Trophoblast cell (in vitro differentiated cells and primary cell): ENCODE measurements at regions not wholly inside any gene's neighbourhood (a gene's known extent, or its start where the extent isn't known, plus 50 kb on each side); places are given as distances from the start of the nearest gene placed in this dataset.

Source experiments
- DNase-seq, 2 donors: peaks; one replicate each; pipeline ENCODE4 v3.0.0-alpha.2; 2016
- H2AFZ ChIP-seq: 2 replicates; pipeline ENCODE4 v1.6.1; 2013; ENCODE audit warnings: low read length, moderate library complexity, mild to moderate bottlenecking; ENCODE audit not compliant: insufficient read depth, poor library complexity
- H2AK5ac ChIP-seq: 2 replicates; pipeline ENCODE4 v1.6.1; 2013; ENCODE audit warnings: mild to moderate bottlenecking, low read length
- H2BK120ac ChIP-seq: 2 replicates; pipeline ENCODE4 v1.6.1; 2013; ENCODE audit warnings: low read length, mild to moderate bottlenecking, moderate library complexity; ENCODE audit not compliant: insufficient read depth, poor library complexity
- H2BK12ac ChIP-seq: 2 replicates; pipeline ENCODE4 v1.6.1; 2013; ENCODE audit warnings: mild to moderate bottlenecking, low read length, moderate library complexity
- H2BK5ac ChIP-seq: 2 replicates; pipeline ENCODE4 v1.6.1; 2013; ENCODE audit warnings: low read length, low read depth, moderate library complexity, mild to moderate bottlenecking; ENCODE audit not compliant: poor library complexity
- H3K14ac ChIP-seq: 2 replicates; pipeline ENCODE4 v1.6.1; 2013; ENCODE audit warnings: mild to moderate bottlenecking, low read length
- H3K18ac ChIP-seq: 2 replicates; pipeline ENCODE4 v1.6.1; 2013; ENCODE audit warnings: mild to moderate bottlenecking, low read length
- H3K23ac ChIP-seq: 2 replicates; pipeline ENCODE4 v1.6.1; 2013; ENCODE audit warnings: low read length
- H3K27ac ChIP-seq: 2 replicates; pipeline ENCODE4 v1.5.1; 2013; ENCODE audit warnings: low read depth, mild to moderate bottlenecking, inconsistent platforms, low read length, moderate library complexity
- H3K27me3 ChIP-seq: 2 replicates; pipeline ENCODE4 v1.6.1; 2013; ENCODE audit warnings: inconsistent platforms, mild to moderate bottlenecking, low read length, moderate library complexity; ENCODE audit not compliant: insufficient read depth
- H3K36me3 ChIP-seq, 2 experiments: 1 replicate in 1 of 2; 2 replicates in 1 of 2; pipeline ENCODE4 v1.6.1; 2013; ENCODE audit warnings: low read length in 2 of 2, mild to moderate bottlenecking in 2 of 2, moderate library complexity in 1 of 2; ENCODE audit not compliant: insufficient read depth in 2 of 2, control insufficient read depth in 1 of 2
- H3K4ac ChIP-seq: 2 replicates; pipeline ENCODE4 v1.6.1; 2013; ENCODE audit warnings: low read depth, mild to moderate bottlenecking, low read length, moderate library complexity
- H3K4me1 ChIP-seq, 2 experiments: 1 replicate in 1 of 2; 2 replicates in 1 of 2; pipeline ENCODE4 v1.6.1; 2013; ENCODE audit warnings: low read length in 2 of 2, mild to moderate bottlenecking in 2 of 2, moderate library complexity in 1 of 2; ENCODE audit not compliant: insufficient read depth in 2 of 2, control insufficient read depth in 1 of 2
- H3K4me2 ChIP-seq: 2 replicates; pipeline ENCODE4 v1.6.1; 2013; ENCODE audit warnings: inconsistent platforms, mild to moderate bottlenecking, low read length, moderate library complexity
- H3K4me3 ChIP-seq: 2 replicates; pipeline ENCODE4 v1.5.1; 2013; ENCODE audit warnings: mild to moderate bottlenecking, low read depth, low read length, inconsistent platforms
- H3K79me1 ChIP-seq: one replicate; pipeline ENCODE4 v1.6.1; 2013; ENCODE audit warnings: low read length
- H3K79me2 ChIP-seq: 2 replicates; pipeline ENCODE4 v1.6.1; 2013; ENCODE audit warnings: low read length, mild to moderate bottlenecking; ENCODE audit not compliant: control insufficient read depth, insufficient read depth, poor library complexity
- H3K9ac ChIP-seq: 2 replicates; pipeline ENCODE4 v1.6.1; 2013; ENCODE audit warnings: mild to moderate bottlenecking, low read length
- H3K9me3 ChIP-seq: 2 replicates; pipeline ENCODE4 v1.6.1; 2013; ENCODE audit warnings: low read depth, mild to moderate bottlenecking, control low read depth, inconsistent platforms, low read length; ENCODE audit not compliant: insufficient read depth
- H4K12ac ChIP-seq: 2 replicates; pipeline ENCODE4 v1.6.1; 2013; ENCODE audit warnings: low read depth, mild to moderate bottlenecking, low read length, moderate library complexity
- H4K8ac ChIP-seq: 2 replicates; pipeline ENCODE4 v1.6.1; 2013; ENCODE audit warnings: low read depth, mild to moderate bottlenecking, low read length, moderate library complexity
- H4K91ac ChIP-seq: one replicate; pipeline ENCODE4 v1.6.1; 2013; ENCODE audit warnings: low read depth, mild to moderate bottlenecking, low read length, moderate library complexity
- WGBS: extraction: QIAGEN DNeasy Blood & Tissue Kit; methylation state at CpG from one replicate; pipeline ENCODE4 v1.1.7; 2013; ENCODE audit warnings: missing lambda C conversion rate; ENCODE audit not compliant: insufficient read length, insufficient coverage; ENCODE audit errors: extremely low coverage; 5-methylcytosine and 5-hydroxymethylcytosine counted together

- no CpG with 5 or more reads among the region's 2 CpGs for WGBS
- H3K79me1 ChIP-seq, result no peaks in the 10 kb centered on the region
- no peak overlapping the region for H3K27ac ChIP-seq
- no peak overlapping the region for H2AFZ ChIP-seq
- H3K27me3 ChIP-seq, result no peaks in the 10 kb centered on the region
- H4K91ac ChIP-seq, result no peak overlapping the region
- H3K9me3 ChIP-seq, result no peaks in the 10 kb centered on the region
- no peak overlapping the region for H3K14ac ChIP-seq
- H3K79me2 ChIP-seq, result no peaks in the 10 kb centered on the region
- H4K12ac ChIP-seq, result no peak overlapping the region
- H3K18ac ChIP-seq, result no peak overlapping the region
- H3K4me3 ChIP-seq, result no peak overlapping the region
- H2BK120ac ChIP-seq, result no peak overlapping the region
- H2BK12ac ChIP-seq, result no peak overlapping the region
- H3K9ac ChIP-seq, result no peak overlapping the region
- no peak overlapping the region for H3K4ac ChIP-seq
- H3K23ac ChIP-seq, result no peak overlapping the region
- no peak overlapping the region for H4K8ac ChIP-seq
- no peak overlapping the region for H2BK5ac ChIP-seq
- peaks cover 0 to 1% of the 10 kb centered on the region in 2 experiments for H3K36me3 ChIP-seq
- H2AK5ac ChIP-seq, result no peak overlapping the region
- DNase-seq, result no peak
- H3K4me1 ChIP-seq, result no peaks in the 10 kb centered on the region
- H3K4me2 ChIP-seq, result no peak overlapping the region
Measured at GRCh38 chr3:83354205-83354604, 1592.8 kb upstream of the GBE1 start.

GRCh38 chr3:83393276-83393675 lies 1565.5 kb upstream of the CADM2 start:
- Histone ChIP-seq H3K79me2 (no peaks in the 10 kb centered on the region), H3K36me3 (no peaks in the 10 kb centered on the region), H2BK120ac (no peak overlapping the region), H4K91ac (no peak overlapping the region), H2AK5ac (no peak overlapping the region), H3K23ac (no peak overlapping the region), H3K18ac (no peak overlapping the region), H3K27me3 (no peaks in the 10 kb centered on the region), H4K12ac (no peak overlapping the region), H3K9me3 (no peaks in the 10 kb centered on the region), H2BK5ac (no peak overlapping the region), H2AFZ (no peak overlapping the region), H3K4me3 (no peak overlapping the region), H3K79me1 (no peaks in the 10 kb centered on the region), H3K4me1 (no peaks in the 10 kb centered on the region), H2BK12ac (no peak overlapping the region), H3K4ac (no peak overlapping the region), H3K14ac (no peak overlapping the region), H4K8ac (no peak overlapping the region), H3K4me2 (no peak overlapping the region), H3K27ac (no peak overlapping the region), H3K9ac (no peak overlapping the region)
- no peak for DNase-seq
- WGBS, result no CpG with 5 or more reads among the region's 3 CpGs

GRCh38 chr3:83403927-83404326 lies 1554.9 kb upstream of the CADM2 start:
- H4K91ac ChIP-seq, result no peak overlapping the region
- no peak overlapping the region for H3K4ac ChIP-seq
- no peak for DNase-seq
- no peak overlapping the region for H2AFZ ChIP-seq
- no peaks in the 10 kb centered on the region for H3K36me3 ChIP-seq
- no peak overlapping the region for H3K27ac ChIP-seq
- H2BK5ac ChIP-seq, result no peak overlapping the region
- no peaks in the 10 kb centered on the region for H3K4me1 ChIP-seq
- WGBS, result no CpG with 5 or more reads among the region's 10 CpGs
- H3K23ac ChIP-seq, result no peak overlapping the region
- no peaks in the 10 kb centered on the region for H3K27me3 ChIP-seq
- H2BK12ac ChIP-seq, result no peak overlapping the region
- H2AK5ac ChIP-seq, result no peak overlapping the region
- H3K4me3 ChIP-seq, result no peak overlapping the region
- H3K18ac ChIP-seq, result no peak overlapping the region
- H3K14ac ChIP-seq, result no peak overlapping the region
- no peaks in the 10 kb centered on the region for H3K79me1 ChIP-seq
- no peak overlapping the region for H4K8ac ChIP-seq
- H3K9ac ChIP-seq, result no peak overlapping the region
- no peak overlapping the region for H2BK120ac ChIP-seq
- H3K4me2 ChIP-seq, result no peak overlapping the region
- H3K9me3 ChIP-seq, result peaks cover 7% of the 10 kb centered on the region
- H4K12ac ChIP-seq, result no peak overlapping the region
- no peaks in the 10 kb centered on the region for H3K79me2 ChIP-seq

- H3K4me1 ChIP-seq, result no peaks in the 10 kb centered on the region
- WGBS, result no CpG with 5 or more reads among the region's 2 CpGs
- no peak overlapping the region for H3K4me2 ChIP-seq
Measured at GRCh38 chr3:83426300-83426699, 1532.5 kb upstream of the CADM2 start.

More at GRCh38 chr3:83426300-83426699, 1532.5 kb upstream of the CADM2 start:
- Histone ChIP-seq H3K9ac (no peak overlapping the region), H4K12ac (no peak overlapping the region), H4K8ac (no peak overlapping the region), H4K91ac (no peak overlapping the region), H3K4ac (no peak overlapping the region), H3K4me3 (no peak overlapping the region), H2BK12ac (no peak overlapping the region), H2BK120ac (no peak overlapping the region), H3K14ac (no peak overlapping the region), H3K23ac (no peak overlapping the region), H3K9me3 (no peaks in the 10 kb centered on the region), H3K79me1 (no peaks in the 10 kb centered on the region), H2AFZ (no peak overlapping the region), H3K27ac (no peak overlapping the region), H3K79me2 (no peaks in the 10 kb centered on the region), H2AK5ac (no peak overlapping the region), H2BK5ac (no peak overlapping the region), H3K27me3 (no peaks in the 10 kb centered on the region), H3K18ac (no peak overlapping the region), H3K36me3 (no peaks in the 10 kb centered on the region)
- DNase-seq, result no peak
